ENCODE measurements at regions not wholly inside any gene's neighbourhood (a gene's known extent, or its start where the extent isn't known, plus 50 kb on each side); places are given as distances from the start of the nearest gene placed in this dataset.

GRCh38 chr13:103983948-103984347, 917.7 kb upstream of the SLC10A2 start:
- DNase-seq, result no peak
- H3K27me3 ChIP-seq (ENCODE audit: control insufficient read depth, insufficient read depth, low read length, poor library complexity, severe bottlenecking), result no peaks in the 10 kb centered on the region
- Mint-ChIP-seq H3K4me1 (peaks cover 10% of the 10 kb centered on the region), H3K9me3 (no peaks in the 10 kb centered on the region), H3K27ac (no peak overlapping the region), H3K4me3 (no peak overlapping the region), H3K36me3 (ENCODE audit: low read depth) (no peaks in the 10 kb centered on the region), H3K27me3 (ENCODE audit: insufficient read depth) (no peaks in the 10 kb centered on the region)
- H3K9ac ChIP-seq (ENCODE audit: extremely low read depth, low read length, poor library complexity, severe bottlenecking), result no peak overlapping the region
- TF ChIP-seq CTCF (conservative IDR thresholded peaks at IDR 0.05), result no peak
- no peaks in the 10 kb centered on the region for H3K36me3 ChIP-seq (ENCODE audit: control insufficient read depth, insufficient read depth, low read length)
- H3K27ac ChIP-seq (ENCODE audit: low read depth, low read length), result no peak overlapping the region
- 91% methylated on average over 3 of the region's 3 CpGs; no CpG with 5 or more reads in 1 of the 2 experiments for WGBS, 2 experiments (ENCODE audit: insufficient coverage in 1 of 2, insufficient read length in 1 of 2)
- H3K4me1 ChIP-seq (ENCODE audit: control insufficient read depth, insufficient read depth, low read length), result peaks cover 3% of the 10 kb centered on the region
- no peak overlapping the region for H3K4me3 ChIP-seq (ENCODE audit: low read length)
- H3K9me3 ChIP-seq (ENCODE audit: control insufficient read depth, low read length), result no peaks in the 10 kb centered on the region

GRCh38 chr13:103976371-103976770, 910.2 kb upstream of the SLC10A2 start:
- Histone ChIP-seq H3K4me3 (ENCODE audit: low read length) (no peak overlapping the region), H3K27ac (ENCODE audit: low read depth, low read length) (no peak overlapping the region), H3K9ac (ENCODE audit: extremely low read depth, low read length, poor library complexity, severe bottlenecking) (no peak overlapping the region), H3K36me3 (ENCODE audit: control insufficient read depth, insufficient read depth, low read length) (no peaks in the 10 kb centered on the region), H3K4me1 (ENCODE audit: control insufficient read depth, insufficient read depth, low read length) (no peaks in the 10 kb centered on the region), H3K9me3 (ENCODE audit: control insufficient read depth, low read length) (no peaks in the 10 kb centered on the region), H3K27me3 (ENCODE audit: control insufficient read depth, insufficient read depth, low read length, poor library complexity, severe bottlenecking) (no peaks in the 10 kb centered on the region)
- peaks cover 27% of the 10 kb centered on the region for H3K4me1 Mint-ChIP-seq
- H3K27ac Mint-ChIP-seq, result no peak overlapping the region
- H3K27me3 Mint-ChIP-seq (ENCODE audit: insufficient read depth), result no peaks in the 10 kb centered on the region
- WGBS, 2 experiments (ENCODE audit: insufficient coverage in 1 of 2, insufficient read length in 1 of 2), result 90% methylated on average over 1 of the region's 1 CpG; no CpG with 5 or more reads in 1 of the 2 experiments
- DNase-seq, result no peak
- H3K4me3 Mint-ChIP-seq, result no peak overlapping the region
- TF ChIP-seq CTCF (conservative IDR thresholded peaks at IDR 0.05), result no peak
- no peaks in the 10 kb centered on the region for H3K9me3 Mint-ChIP-seq
- H3K36me3 Mint-ChIP-seq (ENCODE audit: low read depth), result no peaks in the 10 kb centered on the region

GRCh38 chr13:103973740-103974139, 907.5 kb upstream of the SLC10A2 start:
- H3K27me3 Mint-ChIP-seq (ENCODE audit: insufficient read depth), result no peaks in the 10 kb centered on the region
- Histone ChIP-seq H3K4me3 (ENCODE audit: low read length) (no peak overlapping the region), H3K9me3 (ENCODE audit: control insufficient read depth, low read length) (no peaks in the 10 kb centered on the region), H3K27me3 (ENCODE audit: control insufficient read depth, insufficient read depth, low read length, poor library complexity, severe bottlenecking) (no peaks in the 10 kb centered on the region), H3K27ac (ENCODE audit: low read depth, low read length) (no peak overlapping the region), H3K36me3 (ENCODE audit: control insufficient read depth, insufficient read depth, low read length) (no peaks in the 10 kb centered on the region), H3K9ac (ENCODE audit: extremely low read depth, low read length, poor library complexity, severe bottlenecking) (no peak overlapping the region), H3K4me1 (ENCODE audit: control insufficient read depth, insufficient read depth, low read length) (no peaks in the 10 kb centered on the region)
- peaks cover 27% of the 10 kb centered on the region for H3K4me1 Mint-ChIP-seq
- WGBS, 2 experiments (ENCODE audit: insufficient coverage in 1 of 2, insufficient read length in 1 of 2), result no CpG with 5 or more reads among the region's 1 CpG
- H3K36me3 Mint-ChIP-seq (ENCODE audit: low read depth), result no peaks in the 10 kb centered on the region
- H3K9me3 Mint-ChIP-seq, result no peaks in the 10 kb centered on the region
- H3K27ac Mint-ChIP-seq, result no peak overlapping the region
- no peak for DNase-seq
- no peak for TF ChIP-seq CTCF (conservative IDR thresholded peaks at IDR 0.05)
- no peak overlapping the region for H3K4me3 Mint-ChIP-seq

All from endodermal cell (in vitro differentiated cells).